SHP77 (cell line): ENCODE measurements at regions not wholly inside any gene's neighbourhood (a gene's known extent, or its start where the extent isn't known, plus 50 kb on each side); places are given as distances from the start of the nearest gene placed in this dataset.

ENCODE experiments used
- DNase-seq, 2 experiments: peaks; one replicate each; lab custom pipeline; 2025; lab: John Stamatoyannopoulos, UW

- DNase-seq = no peak
These were observed 926.8 kb downstream of the GATA3 start for GRCh38 chr10:8981277-8981676.

GRCh38 chr10:8985651-8986050 is 931.2 kb downstream of the GATA3 start:
- no peak for DNase-seq

- DNase-seq = no peak
These were observed 932.5 kb downstream of the GATA3 start for GRCh38 chr10:8986975-8987374.

GRCh38 chr10:8987712-8988111 is 933.2 kb downstream of the GATA3 start:
- DNase-seq = no peak

- no peak for DNase-seq
These were observed 935.9 kb downstream of the GATA3 start for GRCh38 chr10:8990280-8990987.

- no peak for DNase-seq
These were observed 937.5 kb downstream of the GATA3 start for GRCh38 chr10:8992009-8992408.

GRCh38 chr10:8993864-8994263 is 939.4 kb downstream of the GATA3 start:
- no peak for DNase-seq

GRCh38 chr10:8998751-8999150 is 944.3 kb downstream of the GATA3 start:
- DNase-seq = no peak

GRCh38 chr10:9003122-9003521 is 948.6 kb downstream of the GATA3 start:
- no peak for DNase-seq

GRCh38 chr10:9004736-9005135 is 950.2 kb downstream of the GATA3 start:
- DNase-seq = no peak

GRCh38 chr10:9009505-9009904 is 955.0 kb downstream of the GATA3 start:
- no peak for DNase-seq

GRCh38 chr10:9010093-9010492 is 955.6 kb downstream of the GATA3 start:
- no peak for DNase-seq

- no peak for DNase-seq
These were observed 956.6 kb downstream of the GATA3 start for GRCh38 chr10:9010931-9011670.

GRCh38 chr10:9012312-9012711 is 957.8 kb downstream of the GATA3 start:
- no peak for DNase-seq

- no peak for DNase-seq
These were observed 960.5 kb downstream of the GATA3 start for GRCh38 chr10:9015005-9015404.

- no peak for DNase-seq
These were observed 961.0 kb downstream of the GATA3 start for GRCh38 chr10:9015447-9015846.

- DNase-seq = no peak
These were observed 962.4 kb downstream of the GATA3 start for GRCh38 chr10:9016930-9017329.

GRCh38 chr10:9018195-9019173 is 964.0 kb downstream of the GATA3 start:
- DNase-seq = no peak

GRCh38 chr10:9023206-9023605 is 968.7 kb downstream of the GATA3 start:
- no peak for DNase-seq

- no peak for DNase-seq
These were observed 969.7 kb downstream of the GATA3 start for GRCh38 chr10:9024210-9024609.

- DNase-seq = no peak
These were observed 973.7 kb downstream of the GATA3 start for GRCh38 chr10:9028231-9028630.

- DNase-seq = no peak
These were observed 980.9 kb downstream of the GATA3 start for GRCh38 chr10:9035355-9035754.
